Stomach (tissue), 4 donors: ENCODE measurements at regions not wholly inside any gene's neighbourhood (a gene's known extent, or its start where the extent isn't known, plus 50 kb on each side); places are given as distances from the start of the nearest gene placed in this dataset.

Source experiments
- EP300 ChIP-seq: sonication (generic); formaldehyde crosslinking; IDR thresholded peaks from one replicate; pipeline ENCODE4 v1.6.1; 2017; ENCODE audit warnings: antibody characterized with exemption
- POLR2A ChIP-seq, 4 donors: fragments of 450-650 bp; IDR thresholded peaks; one replicate each; pipeline ENCODE4 v1.6.1; 2016; ENCODE audit warnings: antibody characterized with exemption in 4 of 4, control low read depth in 2 of 4, mild to moderate bottlenecking in 1 of 4, moderate library complexity in 1 of 4
- POLR2AphosphoS5 ChIP-seq, 3 donors: sonication (generic); formaldehyde crosslinking; IDR thresholded peaks; one replicate each; pipeline ENCODE4 v1.6.1; 2016; ENCODE audit warnings: antibody characterized with exemption in 3 of 3
- TF ChIP-seq, protein P1 (sequence below), 7 experiments: fragments of 450-650 bp in 4 of 7; fragments of 200-600 bp in 3 of 7; sonication (generic) in 3 of 7; IDR thresholded peaks; one replicate each; pipeline ENCODE4 v1.5.1; 2016 to 2019; ENCODE audit warnings: antibody characterized with exemption in 7 of 7, control low read depth in 2 of 7, mild to moderate bottlenecking in 1 of 7

DNA sequence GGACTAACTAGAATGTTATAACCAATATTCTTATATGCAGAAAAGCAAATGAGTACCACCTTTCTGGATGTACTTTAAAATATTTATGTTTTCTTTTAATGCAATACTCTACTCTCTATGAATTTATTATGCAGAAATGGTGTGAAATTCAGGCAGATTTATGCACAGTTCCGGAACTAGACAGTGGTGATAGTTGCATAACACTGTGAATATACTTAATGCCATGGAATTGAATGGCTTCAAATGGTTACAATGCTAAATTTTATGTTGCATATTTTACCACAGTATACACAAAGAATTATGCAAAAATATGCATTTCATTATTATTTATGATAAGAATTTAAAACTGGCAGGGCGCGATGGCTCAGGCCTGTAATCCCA is 287.8 kb upstream of the FN1 start:
- TF ChIP-seq, protein P1, sequence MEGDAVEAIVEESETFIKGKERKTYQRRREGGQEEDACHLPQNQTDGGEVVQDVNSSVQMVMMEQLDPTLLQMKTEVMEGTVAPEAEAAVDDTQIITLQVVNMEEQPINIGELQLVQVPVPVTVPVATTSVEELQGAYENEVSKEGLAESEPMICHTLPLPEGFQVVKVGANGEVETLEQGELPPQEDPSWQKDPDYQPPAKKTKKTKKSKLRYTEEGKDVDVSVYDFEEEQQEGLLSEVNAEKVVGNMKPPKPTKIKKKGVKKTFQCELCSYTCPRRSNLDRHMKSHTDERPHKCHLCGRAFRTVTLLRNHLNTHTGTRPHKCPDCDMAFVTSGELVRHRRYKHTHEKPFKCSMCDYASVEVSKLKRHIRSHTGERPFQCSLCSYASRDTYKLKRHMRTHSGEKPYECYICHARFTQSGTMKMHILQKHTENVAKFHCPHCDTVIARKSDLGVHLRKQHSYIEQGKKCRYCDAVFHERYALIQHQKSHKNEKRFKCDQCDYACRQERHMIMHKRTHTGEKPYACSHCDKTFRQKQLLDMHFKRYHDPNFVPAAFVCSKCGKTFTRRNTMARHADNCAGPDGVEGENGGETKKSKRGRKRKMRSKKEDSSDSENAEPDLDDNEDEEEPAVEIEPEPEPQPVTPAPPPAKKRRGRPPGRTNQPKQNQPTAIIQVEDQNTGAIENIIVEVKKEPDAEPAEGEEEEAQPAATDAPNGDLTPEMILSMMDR (IDR thresholded peaks at IDR 0.05) = no peak
- no peak for TF ChIP-seq POLR2A (IDR thresholded peaks at IDR 0.05)
- TF ChIP-seq EP300 = no peak
- no peak for TF ChIP-seq POLR2AphosphoS5 (IDR thresholded peaks at IDR 0.05)
